ENCODE measurements at regions not wholly inside any gene's neighbourhood (a gene's known extent, or its start where the extent isn't known, plus 50 kb on each side); places are given as distances from the start of the nearest gene placed in this dataset.
A peak's percentile ranks its signal among the peaks of the same experiment; 100 is the strongest.

DNA sequence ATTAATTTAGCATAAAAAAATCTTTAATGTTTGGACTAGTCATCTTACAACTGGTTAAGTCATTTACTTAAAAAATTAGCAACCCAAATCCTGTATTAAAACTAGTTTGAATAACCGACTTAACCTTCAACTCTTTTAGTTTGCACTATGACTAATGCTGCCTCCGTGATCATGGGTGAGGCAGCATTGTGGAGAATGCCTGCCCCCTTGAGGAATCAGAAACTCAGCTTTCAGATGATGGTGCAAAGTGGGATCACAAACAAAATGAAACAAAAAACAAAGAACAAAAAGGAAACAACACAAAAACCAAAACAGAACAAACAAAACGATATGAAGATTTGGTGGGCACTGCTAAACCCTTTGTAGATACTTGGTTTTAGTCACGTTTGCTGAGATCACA, 127.0 kb upstream of the PALM2AKAP2 start:
- no peak overlapping the region for H3K9ac ChIP-seq (replicated peaks in 1 of 4; ENCODE audit: extremely low read depth in 1 of 4, low read depth in 3 of 4, low read length in 3 of 4)
- H3K36me3 ChIP-seq (ENCODE audit: control insufficient read depth in 2 of 4, insufficient read depth in 4 of 4, low read length in 3 of 4), result no peaks in the 10 kb centered on the region
- H4K91ac ChIP-seq (replicated peaks; ENCODE audit: insufficient read length, low read length), result no peak overlapping the region
- H4K5ac ChIP-seq (ENCODE audit: insufficient read length, low read depth, low read length), result no peak overlapping the region
- H3K79me2 ChIP-seq (ENCODE audit: control insufficient read depth in 1 of 2, insufficient read depth in 2 of 2, low read length in 2 of 2), result no peaks in the 10 kb centered on the region
- no peak overlapping the region for H3K18ac ChIP-seq (ENCODE audit: extremely low read depth, low read length)
- no peaks in the 10 kb centered on the region for H3K27me3 ChIP-seq (replicated peaks in 1 of 4; ENCODE audit: control insufficient read depth in 3 of 4, extremely low read depth in 1 of 4, insufficient read depth in 3 of 4, low read length in 3 of 4)
- H3K4me1 ChIP-seq (replicated peaks in 1 of 4; ENCODE audit: control insufficient read depth in 3 of 4, insufficient read depth in 4 of 4, low read length in 3 of 4), result no peaks in the 10 kb centered on the region; a peak in 2 of 7 replicates
- no peak overlapping the region for H3K27ac ChIP-seq (ENCODE audit: low read depth, low read length)
- no peak overlapping the region for H2BK15ac ChIP-seq (ENCODE audit: low read length)
- no peak overlapping the region for H4K8ac ChIP-seq (ENCODE audit: extremely low read depth, insufficient read depth, low read length)
- DNase-seq (ENCODE audit: low read depth in 1 of 2, low spot score in 2 of 2), result no peak
- no peak overlapping the region for H3K23ac ChIP-seq (ENCODE audit: insufficient read length)
- no peak overlapping the region for H2BK20ac ChIP-seq (ENCODE audit: low read length)
- H3K4me2 ChIP-seq (ENCODE audit: insufficient read depth in 1 of 2, low read depth in 2 of 2, low read length in 2 of 2), result no peak overlapping the region
- H2BK5ac ChIP-seq (ENCODE audit: low read depth, low read length), result no peak overlapping the region
- no peak overlapping the region for H2AFZ ChIP-seq (ENCODE audit: low read length)
- no peak overlapping the region for H2BK12ac ChIP-seq (ENCODE audit: low read depth, low read length)
- H2AK5ac ChIP-seq (ENCODE audit: low read depth, low read length), result no peak overlapping the region
- no peaks in the 10 kb centered on the region for H4K20me1 ChIP-seq (replicated peaks in 1 of 2; ENCODE audit: control insufficient read depth in 1 of 2, insufficient read depth in 2 of 2, low read length in 2 of 2)
- WGBS, 2 experiments (ENCODE audit: extremely low coverage in 1 of 2, insufficient coverage in 1 of 2, insufficient read length in 1 of 2, insufficient replicate concordance in 2 of 2, low coverage in 1 of 2, low lambda C conversion rate in 2 of 2, missing lambda C conversion rate in 1 of 2), result 60% methylated on average over 4 of the region's 4 CpGs; no CpG with 5 or more reads in 1 of the 2 experiments
- H3K4ac ChIP-seq (replicated peaks; ENCODE audit: insufficient read length, low read depth, low read length), result no peak overlapping the region
- no peak overlapping the region for H3K4me3 ChIP-seq (ENCODE audit: extremely low read depth in 1 of 4, insufficient read depth in 2 of 4, low read depth in 3 of 4, low read length in 4 of 4)
- peak; percentile 92 for FAIRE-seq
- H3K23me2 ChIP-seq (ENCODE audit: low read depth, low read length), result peaks cover 4% of the 10 kb centered on the region; the same call in 1 of the 2 replicates
- no peaks in the 10 kb centered on the region for H3K79me1 ChIP-seq (ENCODE audit: low read depth, low read length)
- no peaks in the 10 kb centered on the region for H3K9me3 ChIP-seq (ENCODE audit: insufficient read depth in 2 of 2, low read depth in 1 of 2, low read length in 1 of 2)
- peak; percentile 40; the same call in 1 of the 2 replicates for TF ChIP-seq JUND (IDR thresholded peaks at IDR 0.05; ENCODE audit: low read length)
- TF ChIP-seq MAFK (IDR thresholded peaks at IDR 0.05; ENCODE audit: low read depth, low read length), result no peak
- TF ChIP-seq SUZ12 (IDR thresholded peaks at IDR 0.05; ENCODE audit: low read length), result no peak
- no peak for TF ChIP-seq HDAC6 (IDR thresholded peaks at IDR 0.05; ENCODE audit: low read depth, low read length)
- TF ChIP-seq RAD21 (IDR thresholded peaks at IDR 0.05 in 1 of 2, conservative IDR thresholded peaks at IDR 0.05 in 1 of 2; ENCODE audit: low read depth in 2 of 2, low read length in 2 of 2), result peak; percentile 79 to 82
- TF ChIP-seq TEAD4 (IDR thresholded peaks at IDR 0.05; ENCODE audit: low read depth, low read length), result no peak
- TF ChIP-seq, protein P1, sequence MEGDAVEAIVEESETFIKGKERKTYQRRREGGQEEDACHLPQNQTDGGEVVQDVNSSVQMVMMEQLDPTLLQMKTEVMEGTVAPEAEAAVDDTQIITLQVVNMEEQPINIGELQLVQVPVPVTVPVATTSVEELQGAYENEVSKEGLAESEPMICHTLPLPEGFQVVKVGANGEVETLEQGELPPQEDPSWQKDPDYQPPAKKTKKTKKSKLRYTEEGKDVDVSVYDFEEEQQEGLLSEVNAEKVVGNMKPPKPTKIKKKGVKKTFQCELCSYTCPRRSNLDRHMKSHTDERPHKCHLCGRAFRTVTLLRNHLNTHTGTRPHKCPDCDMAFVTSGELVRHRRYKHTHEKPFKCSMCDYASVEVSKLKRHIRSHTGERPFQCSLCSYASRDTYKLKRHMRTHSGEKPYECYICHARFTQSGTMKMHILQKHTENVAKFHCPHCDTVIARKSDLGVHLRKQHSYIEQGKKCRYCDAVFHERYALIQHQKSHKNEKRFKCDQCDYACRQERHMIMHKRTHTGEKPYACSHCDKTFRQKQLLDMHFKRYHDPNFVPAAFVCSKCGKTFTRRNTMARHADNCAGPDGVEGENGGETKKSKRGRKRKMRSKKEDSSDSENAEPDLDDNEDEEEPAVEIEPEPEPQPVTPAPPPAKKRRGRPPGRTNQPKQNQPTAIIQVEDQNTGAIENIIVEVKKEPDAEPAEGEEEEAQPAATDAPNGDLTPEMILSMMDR (IDR thresholded peaks at IDR 0.05; ENCODE audit: control extremely low read depth in 1 of 3, insufficient read depth in 1 of 3, low read depth in 1 of 3, low read length in 3 of 3), result peak; percentile 39 to 64 (median 61)
- TF ChIP-seq SP2 (IDR thresholded peaks at IDR 0.05; ENCODE audit: low read length), result no peak
- POLR2A ChIA-PET (ENCODE audit: partially characterized antibody), result no interaction called here
- H3K56ac ChIP-seq (replicated peaks; ENCODE audit: insufficient read length, low read depth, low read length), result no peak overlapping the region
- no peak overlapping the region for H2BK120ac ChIP-seq (replicated peaks; ENCODE audit: low read depth, low read length)
- H3K14ac ChIP-seq (ENCODE audit: insufficient read length), result no peak overlapping the region
- CTCF ChIA-PET (ENCODE audit: partially characterized antibody), result interaction anchor here (0.7 to 7.9 kb wide), 20 partner anchors 8 to 240 kb away, joined by 3 to 35 read pairs (median 3); no protein-coding TSS in a partner anchor
